Hepatocyte (in vitro differentiated cells): ENCODE measurements at regions not wholly inside any gene's neighbourhood (a gene's known extent, or its start where the extent isn't known, plus 50 kb on each side); places are given as distances from the start of the nearest gene placed in this dataset.

Experiments used
- EZH2 ChIP-seq: fragments of 200-600 bp; sonication (generic); IDR thresholded peaks from 2 replicates; pipeline ENCODE4 v1.6.1; 2016; ENCODE audit warnings: antibody characterized with exemption, mild to moderate bottlenecking, borderline replicate concordance
- EZH2phosphoT487 ChIP-seq: fragments of 200-600 bp; sonication (generic); IDR thresholded peaks from one replicate; pipeline ENCODE4 v1.6.1; 2018; ENCODE audit warnings: antibody characterized with exemption, mild to moderate bottlenecking, low read depth, moderate library complexity; ENCODE audit not compliant: unreplicated experiment, severe bottlenecking
- TF ChIP-seq, protein P1 (sequence below): fragments of 200-600 bp; sonication (generic); IDR thresholded peaks from 2 replicates; pipeline ENCODE4 v1.5.1; 2016; ENCODE audit warnings: antibody characterized with exemption, mild to moderate bottlenecking; ENCODE audit not compliant: poor library complexity

DNA sequence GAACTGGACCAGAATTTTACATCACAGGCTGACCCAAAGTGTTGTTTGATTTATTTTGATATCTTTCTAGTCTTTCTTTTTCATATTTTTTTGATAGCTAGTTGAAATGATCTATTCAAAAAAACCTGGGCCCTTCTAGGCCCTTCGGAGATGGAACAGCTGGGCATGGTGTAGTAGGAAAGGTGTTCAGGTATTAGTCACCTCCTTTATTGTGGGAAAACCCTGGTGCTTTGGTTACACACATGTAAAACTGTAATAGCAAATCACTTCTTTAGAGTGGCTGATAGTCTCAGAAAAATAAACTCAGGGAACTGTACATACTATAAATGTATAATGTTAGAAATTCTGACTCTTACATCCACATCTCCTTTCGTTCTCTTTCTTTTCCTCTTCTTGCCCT, 234.5 kb downstream of the PLA2G4A start:
- TF ChIP-seq, protein P1, sequence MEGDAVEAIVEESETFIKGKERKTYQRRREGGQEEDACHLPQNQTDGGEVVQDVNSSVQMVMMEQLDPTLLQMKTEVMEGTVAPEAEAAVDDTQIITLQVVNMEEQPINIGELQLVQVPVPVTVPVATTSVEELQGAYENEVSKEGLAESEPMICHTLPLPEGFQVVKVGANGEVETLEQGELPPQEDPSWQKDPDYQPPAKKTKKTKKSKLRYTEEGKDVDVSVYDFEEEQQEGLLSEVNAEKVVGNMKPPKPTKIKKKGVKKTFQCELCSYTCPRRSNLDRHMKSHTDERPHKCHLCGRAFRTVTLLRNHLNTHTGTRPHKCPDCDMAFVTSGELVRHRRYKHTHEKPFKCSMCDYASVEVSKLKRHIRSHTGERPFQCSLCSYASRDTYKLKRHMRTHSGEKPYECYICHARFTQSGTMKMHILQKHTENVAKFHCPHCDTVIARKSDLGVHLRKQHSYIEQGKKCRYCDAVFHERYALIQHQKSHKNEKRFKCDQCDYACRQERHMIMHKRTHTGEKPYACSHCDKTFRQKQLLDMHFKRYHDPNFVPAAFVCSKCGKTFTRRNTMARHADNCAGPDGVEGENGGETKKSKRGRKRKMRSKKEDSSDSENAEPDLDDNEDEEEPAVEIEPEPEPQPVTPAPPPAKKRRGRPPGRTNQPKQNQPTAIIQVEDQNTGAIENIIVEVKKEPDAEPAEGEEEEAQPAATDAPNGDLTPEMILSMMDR = no peak
- TF ChIP-seq EZH2phosphoT487 (no peak), EZH2 (no peak)
